Right lobe of liver (tissue), 6 donors: ENCODE measurements at regions not wholly inside any gene's neighbourhood (a gene's known extent, or its start where the extent isn't known, plus 50 kb on each side); places are given as distances from the start of the nearest gene placed in this dataset.

Source experiments
- ATAC-seq, 4 donors: fragments of 200-7000 bp; cut with Tn5 transposase; one replicate each; pipeline ENCODE4 v1.9.1; 2020; ENCODE audit warnings: mild to moderate bottlenecking in 4 of 4, moderate library complexity in 4 of 4
- DNase-seq, 3 donors: peaks; one replicate each; pipeline ENCODE4 v3.0.0-alpha.2; 2020
- H3K27ac ChIP-seq, 3 donors: fragments of 200-600 bp; one replicate each; pipeline ENCODE4 v1.8.0; 2022
- H3K27me3 ChIP-seq, 2 donors: fragments of 200-600 bp; one replicate each; pipeline ENCODE4 v1.8.0; 2022
- H3K36me3 ChIP-seq, 4 donors: fragments of 200-600 bp; sonication (generic) in 1 of 4; one replicate each; pipeline versions ENCODE4 v1.5.1 to v1.8.0; 2017 to 2022; ENCODE audit warnings: control low read depth in 1 of 4
- H3K4me1 ChIP-seq, 4 donors: fragments of 200-600 bp; sonication (generic) in 1 of 4; one replicate each; pipeline versions ENCODE4 v1.5.1 to v1.8.0; 2017 to 2022; ENCODE audit warnings: control low read depth in 1 of 4
- H3K4me3 ChIP-seq, 3 donors: fragments of 200-600 bp; one replicate each; pipeline ENCODE4 v1.8.0; 2022
- H3K9me3 ChIP-seq, 4 donors: fragments of 200-600 bp; sonication (generic) in 1 of 4; one replicate each; pipeline versions ENCODE4 v1.5.1 to v1.8.0; 2017 to 2022; ENCODE audit warnings: control low read depth in 1 of 4
- CTCF ChIP-seq, 4 donors: fragments of 200-600 bp in 3 of 4; fragments of 450-650 bp in 1 of 4; IDR thresholded peaks; one replicate each; pipeline versions ENCODE4 v1.5.1 to v1.8.0; 2016 to 2022; ENCODE audit warnings: antibody characterized with exemption in 4 of 4, mild to moderate bottlenecking in 2 of 4
- POLR2A ChIP-seq: fragments of 450-650 bp; IDR thresholded peaks from one replicate; pipeline ENCODE4 v1.6.1; 2017; ENCODE audit warnings: antibody characterized with exemption, mild to moderate bottlenecking
- WGBS: methylation state at CpG from one replicate; pipeline ENCODE4 v1.1.6; 2018; ENCODE audit warnings: low coverage, low lambda C conversion rate; ENCODE audit not compliant: insufficient coverage; ENCODE audit errors: missing lambda C conversion rate; 5-methylcytosine and 5-hydroxymethylcytosine counted together
- intact Hi-C, 2 donors: fragments of 100-400 bp; cut with DNase I; formaldehyde crosslinking; loops; one replicate each; pipeline versions ENCODE4 v1.11.2 to v1.14.1; 2022
- donor health status: DM: no; HTN: yes; CAD: no.
- donor health status: DM: no; HTN: no; CAD: no.
- donor health status: DM: no; HTN: no; CAD: no.
- donor health status: DM: no; HTN: yes; CAD: no.
- donor health status: DM: no; HTN: yes; CAD: no.

GRCh38 chr11:19458231-19458630 lies 217.5 kb upstream of the E2F8 start:
- no peak overlapping the region for H3K4me3 ChIP-seq
- ATAC-seq (no peak), DNase-seq (no peak)
- no peak for TF ChIP-seq POLR2A
- no peak for TF ChIP-seq CTCF (IDR thresholded peaks at IDR 0.05)
- H3K9me3 ChIP-seq, result no peaks in the 10 kb centered on the region
- H3K4me1 ChIP-seq, result peaks cover 0 to 5% (median 2%) of the 10 kb centered on the region in 4 donors
- no peaks in the 10 kb centered on the region for H3K36me3 ChIP-seq
- H3K27ac ChIP-seq, result no peak overlapping the region
- intact Hi-C loops, result no loop called here
- no peaks in the 10 kb centered on the region for H3K27me3 ChIP-seq
- 73% methylated on average over 1 of the region's 2 CpGs for WGBS

- Histone ChIP-seq H3K4me1 (peaks cover 0 to 8% (median 3%) of the 10 kb centered on the region in 4 donors), H3K36me3 (no peaks in the 10 kb centered on the region), H3K4me3 (no peak overlapping the region), H3K9me3 (no peaks in the 10 kb centered on the region), H3K27ac (no peak overlapping the region), H3K27me3 (no peaks in the 10 kb centered on the region)
- ATAC-seq (no peak), DNase-seq (no peak)
- WGBS, result 81% methylated on average over 3 of the region's 4 CpGs
- intact Hi-C loops, result no loop called here
- TF ChIP-seq POLR2A, result no peak
- no peak for TF ChIP-seq CTCF (IDR thresholded peaks at IDR 0.05)
Observed at GRCh38 chr11:19455731-19456130, 215.0 kb upstream of the E2F8 start.

- H3K9me3 ChIP-seq, result no peaks in the 10 kb centered on the region
- intact Hi-C loops, result no loop called here
- no peaks in the 10 kb centered on the region for H3K36me3 ChIP-seq
- ATAC-seq (peak in 1 of 4 donors; percentile 16), DNase-seq (no peak)
- 82% methylated on average over 3 of the region's 9 CpGs for WGBS
- no peaks in the 10 kb centered on the region for H3K27me3 ChIP-seq
- peaks cover 0 to 8% (median 3%) of the 10 kb centered on the region in 4 donors for H3K4me1 ChIP-seq
- TF ChIP-seq CTCF (IDR thresholded peaks at IDR 0.05) (no peak), POLR2A (no peak)
- H3K4me3 ChIP-seq, result no peak overlapping the region
- H3K27ac ChIP-seq, result no peak overlapping the region
Observed at GRCh38 chr11:19453651-19454257, 213.0 kb upstream of the E2F8 start.

- H3K27ac ChIP-seq, result no peak overlapping the region
- TF ChIP-seq CTCF (IDR thresholded peaks at IDR 0.05) (no peak), POLR2A (no peak)
- H3K27me3 ChIP-seq, result no peaks in the 10 kb centered on the region
- no peak for ATAC-seq
- intact Hi-C loops, result no loop called here
- no peaks in the 10 kb centered on the region for H3K36me3 ChIP-seq
- no peak overlapping the region for H3K4me3 ChIP-seq
- H3K4me1 ChIP-seq, result peaks cover 0 to 20% (median 7%) of the 10 kb centered on the region in 4 donors
- no peaks in the 10 kb centered on the region for H3K9me3 ChIP-seq
- no peak for DNase-seq
Observed at GRCh38 chr11:19451609-19452008, 210.9 kb upstream of the E2F8 start.

- TF ChIP-seq CTCF (IDR thresholded peaks at IDR 0.05), result no peak
- TF ChIP-seq POLR2A, result no peak
- no peak for ATAC-seq
Observed at GRCh38 chr11:19450282-19450681, 209.5 kb upstream of the E2F8 start.

More at GRCh38 chr11:19450282-19450681, 209.5 kb upstream of the E2F8 start:
- H3K27me3 ChIP-seq, result no peaks in the 10 kb centered on the region
- no peak overlapping the region for H3K27ac ChIP-seq
- no peaks in the 10 kb centered on the region for H3K9me3 ChIP-seq
- WGBS, result 89% methylated on average over 1 of the region's 1 CpG
- DNase-seq, result no peak
- intact Hi-C loops, result no loop called here
- no peaks in the 10 kb centered on the region for H3K36me3 ChIP-seq
- H3K4me1 ChIP-seq, result peaks cover 0 to 29% (median 11%) of the 10 kb centered on the region in 4 donors
- no peak overlapping the region for H3K4me3 ChIP-seq
